Osteocyte (in vitro differentiated cells): ENCODE measurements at regions not wholly inside any gene's neighbourhood (a gene's known extent, or its start where the extent isn't known, plus 50 kb on each side); places are given as distances from the start of the nearest gene placed in this dataset.

Experiments used
- DNase-seq: peaks from one replicate; pipeline ENCODE4 v3.0.0; 2021; ENCODE audit warnings: mixed read lengths; ENCODE audit not compliant: unreplicated experiment; ENCODE audit errors: extremely low spot score
- H3K27ac Mint-ChIP-seq: one replicate; pipeline ENCODE4 v1.8.0; 2021; ENCODE audit warnings: mild to moderate bottlenecking, mixed read lengths; ENCODE audit not compliant: unreplicated experiment
- H3K27me3 Mint-ChIP-seq: one replicate; pipeline ENCODE4 v1.8.0; 2021; ENCODE audit warnings: mixed read lengths; ENCODE audit not compliant: unreplicated experiment
- H3K36me3 Mint-ChIP-seq: one replicate; pipeline ENCODE4 v1.8.0; 2021; ENCODE audit warnings: mixed read lengths; ENCODE audit not compliant: unreplicated experiment
- H3K4me1 Mint-ChIP-seq: one replicate; pipeline ENCODE4 v1.8.0; 2021; ENCODE audit warnings: mixed read lengths; ENCODE audit not compliant: unreplicated experiment
- H3K4me3 Mint-ChIP-seq: one replicate; pipeline ENCODE4 v1.8.0; 2021; ENCODE audit warnings: mild to moderate bottlenecking, moderate library complexity, mixed read lengths; ENCODE audit not compliant: unreplicated experiment
- H3K9me3 Mint-ChIP-seq: one replicate; pipeline ENCODE4 v1.8.0; 2021; ENCODE audit warnings: mixed read lengths; ENCODE audit not compliant: unreplicated experiment
- CTCF ChIP-seq: fragments of 200-600 bp; sonication (generic); IDR thresholded peaks from 2 replicates; pipeline ENCODE4 v1.5.0; 2021; ENCODE audit warnings: antibody characterized with exemption, mild to moderate bottlenecking, moderate library complexity

GRCh38 chr11:23370580-23371275 is 510.5 kb upstream of the CCDC179 start:
- no peak for TF ChIP-seq CTCF
- DNase-seq: no peak

DNA sequence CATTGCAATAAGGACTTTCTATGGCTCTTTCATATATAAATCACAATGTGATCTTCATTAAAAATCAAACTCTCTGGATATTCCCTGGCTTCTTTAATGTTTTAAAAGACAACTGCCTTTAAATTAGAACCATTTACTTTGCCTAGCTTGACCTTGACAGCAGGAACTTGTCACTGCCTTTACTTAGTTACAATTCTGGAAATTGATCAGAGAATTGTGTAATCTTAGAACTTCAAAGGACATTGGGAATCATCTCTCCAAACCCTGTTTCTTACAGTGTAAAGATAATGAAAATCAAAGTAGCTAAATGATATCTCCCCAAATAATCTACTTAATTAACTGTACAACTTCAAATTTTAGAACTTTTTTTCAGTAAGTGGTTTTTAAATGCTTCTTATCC is 517.6 kb upstream of the CCDC179 start:
- no peak overlapping the region for H3K27ac Mint-ChIP-seq
- H3K9me3 Mint-ChIP-seq: no peaks in the 10 kb centered on the region
- DNase-seq: no peak
- H3K36me3 Mint-ChIP-seq: no peaks in the 10 kb centered on the region
- no peak overlapping the region for H3K4me3 Mint-ChIP-seq
- H3K27me3 Mint-ChIP-seq: peaks cover 26% of the 10 kb centered on the region
- no peaks in the 10 kb centered on the region for H3K4me1 Mint-ChIP-seq
- TF ChIP-seq CTCF: no peak

More at GRCh38 chr11:23370580-23371275, 510.5 kb upstream of the CCDC179 start:
- H3K4me3 Mint-ChIP-seq: no peak overlapping the region
- H3K9me3 Mint-ChIP-seq: peaks cover 13% of the 10 kb centered on the region
- peaks cover 3% of the 10 kb centered on the region for H3K36me3 Mint-ChIP-seq
- no peaks in the 10 kb centered on the region for H3K4me1 Mint-ChIP-seq
- peaks cover 14% of the 10 kb centered on the region for H3K27me3 Mint-ChIP-seq
- no peak overlapping the region for H3K27ac Mint-ChIP-seq

GRCh38 chr11:23391031-23391430 is 530.8 kb upstream of the CCDC179 start:
- H3K36me3 Mint-ChIP-seq: no peaks in the 10 kb centered on the region
- H3K4me1 Mint-ChIP-seq: no peaks in the 10 kb centered on the region
- H3K27me3 Mint-ChIP-seq: peaks cover 11% of the 10 kb centered on the region
- DNase-seq: no peak
- H3K27ac Mint-ChIP-seq: no peak overlapping the region
- no peaks in the 10 kb centered on the region for H3K9me3 Mint-ChIP-seq
- TF ChIP-seq CTCF: no peak
- H3K4me3 Mint-ChIP-seq: no peak overlapping the region

- H3K4me3 Mint-ChIP-seq: no peak overlapping the region
- H3K27me3 Mint-ChIP-seq: peaks cover 14% of the 10 kb centered on the region
- no peak for DNase-seq
- no peaks in the 10 kb centered on the region for H3K9me3 Mint-ChIP-seq
- H3K4me1 Mint-ChIP-seq: no peaks in the 10 kb centered on the region
- H3K36me3 Mint-ChIP-seq: no peaks in the 10 kb centered on the region
- no peak for TF ChIP-seq CTCF
- no peak overlapping the region for H3K27ac Mint-ChIP-seq
These were observed 537.8 kb upstream of the CCDC179 start for GRCh38 chr11:23398052-23398451.

DNA sequence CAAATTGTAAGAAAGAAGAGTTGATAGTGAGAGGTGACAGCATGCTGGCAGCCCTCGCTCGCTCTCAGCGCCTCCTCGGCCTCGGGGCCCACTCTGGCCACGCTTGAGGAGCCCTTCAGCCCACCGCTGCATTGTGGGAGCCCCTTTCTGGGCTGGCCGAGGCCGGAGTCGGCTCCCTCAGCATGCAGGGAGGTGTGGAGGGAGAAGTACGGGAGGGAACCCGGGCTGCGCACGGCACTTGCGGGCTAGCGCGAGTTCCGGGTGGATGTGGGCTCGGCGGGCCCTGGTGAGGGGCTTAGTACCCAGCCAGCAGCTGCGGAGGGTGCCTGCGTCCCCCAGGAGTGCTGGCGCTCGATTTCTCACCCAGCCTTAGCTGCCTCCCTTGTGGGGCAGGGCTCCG is 539.7 kb upstream of the CCDC179 start:
- peaks cover 10% of the 10 kb centered on the region for H3K27me3 Mint-ChIP-seq
- no peak for TF ChIP-seq CTCF
- H3K4me3 Mint-ChIP-seq: no peak overlapping the region
- no peak overlapping the region for H3K27ac Mint-ChIP-seq
- H3K4me1 Mint-ChIP-seq: no peaks in the 10 kb centered on the region
- H3K36me3 Mint-ChIP-seq: no peaks in the 10 kb centered on the region
- peak; percentile 82 for DNase-seq
- no peaks in the 10 kb centered on the region for H3K9me3 Mint-ChIP-seq
